Naive thymus-derived CD8-positive, alpha-beta T cell (primary cell): ENCODE measurements at regions not wholly inside any gene's neighbourhood (a gene's known extent, or its start where the extent isn't known, plus 50 kb on each side); places are given as distances from the start of the nearest gene placed in this dataset.

Experiments used
- ATAC-seq, 2 donors: fragments of 150-1000 bp; cut with Tn5 transposase in 1 of 2; sonication (Bioruptor Pico), chemical (Tn5 transposase) in 1 of 2; 1 replicate in 1 of 2; 2 replicates in 1 of 2; pipeline ENCODE4 v1.10.0; 2021; ENCODE audit warnings: mild to moderate bottlenecking in 2 of 2, moderate library complexity in 2 of 2
- POLR2A ChIA-PET: fragments of 350-600 bp; sonication (Branson Sonifier 250); formaldehyde crosslinking; loops from one replicate; lab custom pipeline; 2021; ENCODE audit warnings: antibody characterized with exemption; lab: Charles Lee
- DNase-seq, 10 donors: peaks; one replicate each; pipeline versions ENCODE4 v3.0.0 to v3.0.0-alpha.2; 2020 to 2022
- H3K27ac Mint-ChIP-seq, 10 donors: one replicate each; pipeline ENCODE4 v1.8.0; 2020 to 2022; ENCODE audit warnings: mild to moderate bottlenecking in 10 of 10, mixed read lengths in 10 of 10, moderate library complexity in 4 of 10, inconsistent platforms in 1 of 10
- H3K27me3 Mint-ChIP-seq, 5 donors: one replicate each; pipeline ENCODE4 v1.8.0; 2021 to 2022; ENCODE audit warnings: mixed read lengths in 5 of 5
- H3K36me3 Mint-ChIP-seq, 3 donors: one replicate each; pipeline ENCODE4 v1.8.0; 2020 to 2022; ENCODE audit warnings: mixed read lengths in 3 of 3, mild to moderate bottlenecking in 2 of 3, inconsistent platforms in 1 of 3
- H3K4me1 Mint-ChIP-seq, 4 donors: one replicate each; pipeline ENCODE4 v1.8.0; 2021 to 2022; ENCODE audit warnings: mixed read lengths in 4 of 4
- H3K4me3 Mint-ChIP-seq, 10 donors: one replicate each; pipeline ENCODE4 v1.8.0; 2020 to 2022; ENCODE audit warnings: mild to moderate bottlenecking in 10 of 10, mixed read lengths in 10 of 10, moderate library complexity in 6 of 10, inconsistent platforms in 1 of 10
- H3K9me3 Mint-ChIP-seq, 9 donors: one replicate each; pipeline ENCODE4 v1.8.0; 2020 to 2022; ENCODE audit warnings: mixed read lengths in 9 of 9, mild to moderate bottlenecking in 3 of 9, inconsistent platforms in 1 of 9, moderate library complexity in 1 of 9

DNA sequence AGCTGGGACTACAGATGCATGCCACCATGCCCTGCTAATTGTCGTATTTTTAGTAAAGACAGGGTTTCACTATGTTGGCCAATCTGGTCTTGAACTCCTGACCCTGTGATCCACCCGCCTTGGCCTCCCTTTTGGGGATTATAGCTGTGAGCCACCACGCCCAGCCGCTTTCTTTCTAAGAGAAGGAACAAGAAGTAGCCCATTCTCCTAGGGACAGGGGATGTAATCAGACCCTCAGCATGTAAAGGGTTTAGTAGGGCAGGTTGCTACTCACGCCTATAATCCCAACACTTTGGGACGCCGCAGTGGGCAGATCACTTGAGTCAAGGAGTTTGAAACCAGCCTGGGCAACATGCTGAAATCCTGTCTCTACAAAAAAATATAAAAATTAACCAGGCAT lies 189.7 kb downstream of the TOMM20 start:
- H3K4me1 Mint-ChIP-seq, result peaks cover 0 to 13% (median 1%) of the 10 kb centered on the region in 4 donors
- no peaks in the 10 kb centered on the region for H3K27me3 Mint-ChIP-seq
- no peak overlapping the region for H3K27ac Mint-ChIP-seq
- DNase-seq (no peak), ATAC-seq (no peak)
- POLR2A ChIA-PET, result no interaction called here
- H3K36me3 Mint-ChIP-seq, result no peaks in the 10 kb centered on the region
- H3K9me3 Mint-ChIP-seq, result peaks cover 0 to 3% (median 0%) of the 10 kb centered on the region in 9 donors
- H3K4me3 Mint-ChIP-seq, result no peak overlapping the region

DNA sequence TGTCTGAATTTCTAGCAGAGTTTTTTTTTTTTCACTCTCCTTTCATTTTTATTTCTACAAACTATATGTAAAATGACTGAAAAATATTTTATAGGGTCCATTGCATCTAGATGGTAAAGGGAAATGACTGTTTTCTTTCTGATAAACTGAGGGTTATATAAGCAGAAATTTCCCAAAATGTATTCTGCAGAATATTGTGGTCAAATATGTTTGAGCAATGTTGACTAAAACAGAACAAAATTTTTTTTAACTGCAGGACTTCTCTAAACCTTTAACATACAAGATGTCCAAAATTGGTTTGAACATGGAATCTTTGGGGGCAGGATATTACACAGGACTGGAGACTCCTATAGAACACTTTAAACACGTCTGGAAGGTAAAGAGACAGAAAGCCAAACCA lies 190.5 kb downstream of the TOMM20 start:
- peaks cover 0 to 11% (median 0%) of the 10 kb centered on the region in 4 donors for H3K4me1 Mint-ChIP-seq
- no peak overlapping the region for H3K27ac Mint-ChIP-seq
- no peaks in the 10 kb centered on the region for H3K36me3 Mint-ChIP-seq
- no peak overlapping the region for H3K4me3 Mint-ChIP-seq
- no peak for ATAC-seq
- DNase-seq, result no peak
- no peaks in the 10 kb centered on the region for H3K27me3 Mint-ChIP-seq
- POLR2A ChIA-PET, result no interaction called here
- no peaks in the 10 kb centered on the region for H3K9me3 Mint-ChIP-seq

GRCh38 chr1:234936612-234937389 lies 191.8 kb downstream of the TOMM20 start:
- peaks cover 0 to 19% (median 1%) of the 10 kb centered on the region in 4 donors for H3K4me1 Mint-ChIP-seq
- ATAC-seq (no peak), DNase-seq (no peak)
- H3K27me3 Mint-ChIP-seq, result no peaks in the 10 kb centered on the region
- POLR2A ChIA-PET, result no interaction called here
- no peaks in the 10 kb centered on the region for H3K9me3 Mint-ChIP-seq
- H3K36me3 Mint-ChIP-seq, result no peaks in the 10 kb centered on the region
- H3K27ac Mint-ChIP-seq, result no peak overlapping the region
- no peak overlapping the region for H3K4me3 Mint-ChIP-seq

- no peak for ATAC-seq
- no peaks in the 10 kb centered on the region for H3K9me3 Mint-ChIP-seq
- DNase-seq, result no peak
- no peaks in the 10 kb centered on the region for H3K36me3 Mint-ChIP-seq
- POLR2A ChIA-PET, result interaction anchor here (0.6 kb wide), 1 partner anchor 450 kb away, joined by 3 read pairs; no protein-coding TSS in a partner anchor
- H3K27ac Mint-ChIP-seq, result no peak overlapping the region
- H3K4me1 Mint-ChIP-seq, result peaks cover 1 to 23% (median 4%) of the 10 kb centered on the region in 4 donors
- H3K27me3 Mint-ChIP-seq, result no peaks in the 10 kb centered on the region
- H3K4me3 Mint-ChIP-seq, result no peak overlapping the region
These were observed 194.0 kb downstream of the TOMM20 start for GRCh38 chr1:234934611-234935033.

DNA sequence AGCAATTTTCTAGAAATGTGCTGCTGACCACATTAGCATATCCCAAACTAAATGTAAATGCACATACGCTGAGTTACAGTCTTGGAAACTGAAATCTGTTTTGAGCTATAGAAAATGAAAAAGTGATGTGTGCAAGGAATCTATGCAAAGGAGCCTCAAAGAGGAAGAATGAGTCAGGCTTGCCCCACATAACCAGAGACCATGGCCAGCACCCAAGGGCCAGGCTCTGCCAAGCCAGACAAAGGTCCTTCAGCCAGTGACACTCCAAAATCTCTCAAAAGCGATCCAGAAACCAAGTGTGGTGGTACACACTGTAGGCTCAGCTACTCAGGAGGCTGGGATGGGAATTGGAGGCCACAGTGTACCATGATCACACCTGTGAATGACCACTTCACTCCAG lies 195.2 kb downstream of the TOMM20 start:
- H3K9me3 Mint-ChIP-seq, result no peaks in the 10 kb centered on the region
- H3K4me1 Mint-ChIP-seq, result peaks cover 9 to 35% (median 14%) of the 10 kb centered on the region in 4 donors
- ATAC-seq (no peak), DNase-seq (no peak)
- no peaks in the 10 kb centered on the region for H3K27me3 Mint-ChIP-seq
- no peak overlapping the region for H3K4me3 Mint-ChIP-seq
- no peaks in the 10 kb centered on the region for H3K36me3 Mint-ChIP-seq
- H3K27ac Mint-ChIP-seq, result peak overlapping the region in 1 of 10 donors; percentile 23
- POLR2A ChIA-PET, result no interaction called here

DNA sequence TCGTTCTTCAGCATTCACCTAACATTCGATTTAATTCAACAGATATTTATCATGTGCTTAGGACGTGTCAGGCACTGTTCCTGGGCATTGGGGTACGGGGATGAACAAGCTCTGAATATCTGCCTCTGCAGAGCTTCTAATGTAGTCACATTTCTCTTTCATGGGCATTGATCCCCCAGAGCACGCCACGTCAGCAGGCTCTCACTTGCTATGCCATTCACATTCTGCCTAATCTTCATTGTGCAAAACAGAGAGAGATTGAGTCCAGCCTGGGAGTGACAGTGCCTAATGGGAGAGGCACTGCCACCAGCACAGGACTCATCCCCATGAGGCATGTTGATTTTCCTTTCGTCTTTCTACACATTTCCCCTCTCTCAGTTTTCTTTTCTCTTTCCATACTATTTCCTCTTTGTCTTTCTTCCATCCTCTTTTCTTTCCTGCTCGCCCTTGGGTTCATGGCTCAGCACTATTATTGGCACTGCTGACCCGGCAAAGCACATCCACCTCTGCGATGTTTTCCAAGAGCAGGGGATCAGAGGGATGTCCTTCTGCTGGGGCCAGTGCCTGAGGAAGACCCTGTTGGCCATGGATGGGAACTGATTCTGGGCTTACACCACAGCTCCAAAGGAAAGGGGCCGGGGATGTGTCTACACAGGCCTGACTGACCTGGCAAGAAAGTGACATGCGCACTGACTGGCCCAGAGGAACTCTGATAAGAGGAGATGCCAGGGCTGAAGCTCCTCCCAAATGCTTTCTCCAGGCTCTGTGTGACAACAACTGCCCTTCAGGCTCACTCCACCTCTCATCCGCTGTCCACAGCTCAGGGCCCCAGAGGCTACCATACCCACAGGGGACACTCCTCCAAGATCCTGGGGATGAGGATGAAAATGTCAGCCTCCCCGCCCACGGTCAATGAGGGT lies 195.9 kb downstream of the TOMM20 start:
- H3K27ac Mint-ChIP-seq, result peak overlapping the region in 4 of 10 donors; percentile 23 to 60 (median 48)
- no peaks in the 10 kb centered on the region for H3K36me3 Mint-ChIP-seq
- POLR2A ChIA-PET, result no interaction called here
- H3K4me3 Mint-ChIP-seq, result no peak overlapping the region
- no peaks in the 10 kb centered on the region for H3K27me3 Mint-ChIP-seq
- peaks cover 15 to 42% (median 22%) of the 10 kb centered on the region in 4 donors for H3K4me1 Mint-ChIP-seq
- ATAC-seq (no peak), DNase-seq (no peak)
- H3K9me3 Mint-ChIP-seq, result no peaks in the 10 kb centered on the region

- H3K27me3 Mint-ChIP-seq, result no peaks in the 10 kb centered on the region
- DNase-seq (no peak), ATAC-seq (no peak)
- no peaks in the 10 kb centered on the region for H3K36me3 Mint-ChIP-seq
- H3K27ac Mint-ChIP-seq, result peak overlapping the region in 1 of 10 donors; percentile 41
- H3K4me3 Mint-ChIP-seq, result no peak overlapping the region
- H3K9me3 Mint-ChIP-seq, result no peaks in the 10 kb centered on the region
- peaks cover 21 to 48% (median 28%) of the 10 kb centered on the region in 4 donors for H3K4me1 Mint-ChIP-seq
- POLR2A ChIA-PET, result no interaction called here
These were observed 196.5 kb downstream of the TOMM20 start for GRCh38 chr1:234932106-234932505.

DNA sequence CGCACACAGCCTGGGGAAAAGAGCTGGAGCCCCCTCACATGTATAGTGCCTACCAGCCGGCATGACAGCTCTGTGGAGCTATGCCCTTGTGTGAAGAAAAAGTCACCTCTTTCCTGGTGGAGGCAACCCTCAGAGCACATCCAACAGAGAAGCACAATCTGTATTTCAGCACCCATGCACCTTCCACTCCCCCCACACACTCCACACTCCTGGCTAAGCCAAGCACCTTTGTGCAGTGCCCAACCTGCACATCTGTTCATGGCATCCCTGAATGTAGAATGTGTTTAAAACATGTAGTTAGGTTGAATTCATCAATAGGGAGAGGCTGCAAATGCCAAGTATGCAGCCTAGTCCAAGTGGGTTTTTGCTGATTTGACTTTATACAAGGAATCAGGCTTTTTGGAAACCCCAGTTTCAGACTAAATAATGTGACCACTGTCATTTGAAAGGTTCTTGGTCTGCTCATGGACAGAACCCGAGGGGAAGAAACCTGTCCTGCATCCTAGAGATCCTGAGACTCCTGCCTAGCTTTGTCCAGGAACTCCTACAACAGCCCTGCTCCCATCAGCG lies 197.1 kb downstream of the TOMM20 start:
- Mint-ChIP-seq H3K36me3 (no peaks in the 10 kb centered on the region), H3K27me3 (no peaks in the 10 kb centered on the region), H3K27ac (peak overlapping the region in 1 of 10 donors; percentile 41), H3K9me3 (no peaks in the 10 kb centered on the region), H3K4me1 (peaks cover 27 to 55% (median 34%) of the 10 kb centered on the region in 4 donors), H3K4me3 (no peak overlapping the region)
- POLR2A ChIA-PET, result interaction anchor here (1.9 kb wide), 1 partner anchor 207 kb away, joined by 7 read pairs; no protein-coding TSS in a partner anchor
- ATAC-seq (no peak), DNase-seq (no peak)

GRCh38 chr1:234929369-234929768 lies 199.3 kb downstream of the TOMM20 start:
- H3K9me3 Mint-ChIP-seq, result no peaks in the 10 kb centered on the region
- POLR2A ChIA-PET, result interaction anchor here (1.0 to 1.9 kb wide), 4 partner anchors 24 to 320 kb away, joined by 3 to 7 read pairs (median 3); no protein-coding TSS in a partner anchor
- H3K4me1 Mint-ChIP-seq, result peaks cover 36 to 68% (median 47%) of the 10 kb centered on the region in 4 donors
- H3K27me3 Mint-ChIP-seq, result no peaks in the 10 kb centered on the region
- peak overlapping the region in 5 of 10 donors; percentile 2 to 26 (median 6) for H3K4me3 Mint-ChIP-seq
- H3K27ac Mint-ChIP-seq, result peak overlapping the region in 7 of 10 donors; percentile 28 to 91 (median 67)
- no peaks in the 10 kb centered on the region for H3K36me3 Mint-ChIP-seq
- ATAC-seq (no peak), DNase-seq (no peak)

- Mint-ChIP-seq H3K4me3 (peak overlapping the region in 6 of 10 donors; percentile 15 to 88 (median 62)), H3K27ac (peak overlapping the region in 9 of 10 donors; percentile 28 to 91 (median 77)), H3K27me3 (no peaks in the 10 kb centered on the region), H3K9me3 (no peaks in the 10 kb centered on the region), H3K36me3 (no peaks in the 10 kb centered on the region), H3K4me1 (peaks cover 41 to 66% (median 51%) of the 10 kb centered on the region in 4 donors)
- ATAC-seq (no peak), DNase-seq (no peak)
- POLR2A ChIA-PET, result interaction anchor here (0.6 to 1.4 kb wide), 4 partner anchors 12 to 245 kb away, joined by 3 to 4 read pairs (median 3); no protein-coding TSS in a partner anchor
These were observed 200.0 kb downstream of the TOMM20 start for GRCh38 chr1:234928642-234929041.

- Mint-ChIP-seq H3K36me3 (no peaks in the 10 kb centered on the region), H3K4me1 (peaks cover 41 to 61% (median 51%) of the 10 kb centered on the region in 4 donors), H3K4me3 (peak overlapping the region; percentile 49 to 88 (median 68)), H3K27ac (peak overlapping the region; percentile 10 to 91 (median 78)), H3K27me3 (no peaks in the 10 kb centered on the region), H3K9me3 (no peaks in the 10 kb centered on the region)
- ATAC-seq (peak; percentile 64 to 76), DNase-seq (peak in 3 of 10 donors; percentile 6 to 55 (median 44))
- POLR2A ChIA-PET, result interaction anchor here (0.6 to 1.4 kb wide), 5 partner anchors 12 to 244 kb away, joined by 3 to 4 read pairs (median 3); no protein-coding TSS in a partner anchor
These were observed 200.5 kb downstream of the TOMM20 start for GRCh38 chr1:234927971-234928640.
